NCI-H2171 treated with DMSO at 0.1 percent for 48 hours (cell line): ENCODE measurements at regions not wholly inside any gene's neighbourhood (a gene's known extent, or its start where the extent isn't known, plus 50 kb on each side); places are given as distances from the start of the nearest gene placed in this dataset.
"Not testable (repeated sequence)": the region's sequence is repeated elsewhere in the genome, so short reads cannot be mapped to it uniquely, and the experiment has no call there.

ENCODE experiments used
- DNase-seq: peaks from one replicate; lab custom pipeline; 2025; lab: John Stamatoyannopoulos, UW

DNA sequence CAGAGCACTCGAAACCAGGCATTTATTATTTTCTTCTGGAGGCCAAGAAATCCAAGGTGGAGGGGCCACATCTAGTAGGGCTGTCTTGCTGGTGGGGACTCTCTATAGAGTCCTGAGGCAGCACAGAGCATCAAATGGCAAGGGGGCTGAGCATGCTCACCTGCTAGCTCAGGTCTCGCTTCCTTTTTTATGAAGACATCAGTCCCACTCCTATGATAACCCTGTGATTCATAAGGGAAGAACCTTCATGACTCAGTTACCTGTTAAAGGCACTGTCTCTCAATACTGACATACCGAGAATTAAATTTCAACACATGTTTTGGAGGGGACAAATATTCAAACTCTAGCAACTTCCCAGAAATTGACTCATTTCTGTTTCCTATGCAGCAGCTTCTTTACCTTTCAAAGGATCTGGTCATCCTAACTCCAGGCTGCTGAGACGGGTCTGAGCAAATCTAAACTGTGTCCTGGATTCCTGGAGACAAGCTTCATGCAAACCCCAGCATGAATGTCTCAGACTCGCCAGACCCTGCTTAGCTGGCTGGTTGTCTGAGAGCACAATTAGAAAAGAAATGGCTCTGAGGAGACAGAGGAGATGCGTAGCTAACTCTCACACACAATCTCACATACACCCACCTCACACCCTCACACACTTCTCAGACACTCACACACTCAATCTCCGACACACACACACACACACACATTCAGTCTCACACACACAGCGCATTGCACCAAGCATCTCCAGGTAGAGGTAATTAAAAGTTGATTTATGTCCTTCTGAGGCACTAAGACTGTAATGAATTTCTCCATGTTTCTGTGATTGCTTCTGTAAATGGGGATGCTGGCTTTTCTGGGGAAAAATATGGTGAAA is 280.8 kb downstream of the BCL2L11 start:
- not testable (repeated sequence) for DNase-seq

DNA sequence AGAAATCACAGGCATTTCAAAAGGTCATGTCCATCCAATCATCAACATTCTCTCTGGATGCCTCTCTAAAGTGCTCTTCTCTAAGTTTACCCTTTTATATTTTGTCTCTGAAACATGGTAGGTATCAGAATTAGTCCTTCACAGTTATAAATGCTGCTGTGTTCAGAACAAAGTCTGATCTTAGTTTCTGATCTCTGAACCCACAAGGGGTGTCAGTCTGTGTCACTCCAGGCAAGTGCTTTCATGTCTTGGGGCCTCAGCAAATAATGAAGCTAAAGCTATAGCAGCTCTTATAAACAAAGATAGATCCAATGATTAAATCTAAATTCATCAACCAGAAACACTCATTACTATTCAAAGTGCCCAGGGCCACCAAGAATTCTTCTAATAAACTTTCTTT is 281.7 kb downstream of the BCL2L11 start:
- DNase-seq = not testable (repeated sequence)

DNA sequence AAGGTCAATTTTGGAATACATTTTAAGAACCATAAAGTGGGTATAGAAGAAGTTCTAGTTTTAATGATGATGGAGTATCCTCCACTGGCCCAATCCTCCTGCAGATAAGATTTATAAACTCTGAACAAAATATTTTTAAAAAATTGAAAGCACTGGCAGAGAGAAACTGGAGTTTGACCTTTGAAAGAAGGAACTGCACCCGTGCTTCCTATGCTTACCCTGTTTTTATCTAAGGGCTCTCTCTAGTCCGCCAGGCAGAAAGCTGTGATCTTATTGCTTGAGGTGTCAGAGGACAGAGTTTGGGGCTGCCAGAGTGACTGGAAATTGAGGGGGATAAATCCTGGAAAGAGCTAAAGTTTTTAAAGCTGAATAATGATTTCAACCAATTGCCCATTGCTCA is 282.6 kb downstream of the BCL2L11 start:
- DNase-seq = not testable (repeated sequence)

DNA sequence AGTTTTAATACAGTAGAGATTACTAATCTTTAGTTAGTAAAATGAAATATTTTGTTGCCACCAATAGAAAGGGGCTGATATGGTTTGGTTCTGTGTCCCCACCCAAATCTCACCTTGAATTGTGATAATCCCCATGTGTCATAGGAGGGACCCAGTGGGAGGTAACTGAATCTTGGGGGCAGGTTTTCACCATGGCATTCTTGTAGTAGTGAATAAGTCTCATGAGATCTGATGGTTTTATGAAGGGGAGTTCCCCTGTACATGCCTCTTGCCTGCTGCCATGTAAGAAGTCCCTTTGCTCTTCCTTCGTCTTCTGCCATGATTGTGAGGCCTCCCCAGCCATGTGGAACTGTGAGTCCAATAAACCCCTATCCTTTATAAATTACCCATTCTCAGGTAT is 285.9 kb downstream of the BCL2L11 start:
- DNase-seq = not testable (repeated sequence)

DNA sequence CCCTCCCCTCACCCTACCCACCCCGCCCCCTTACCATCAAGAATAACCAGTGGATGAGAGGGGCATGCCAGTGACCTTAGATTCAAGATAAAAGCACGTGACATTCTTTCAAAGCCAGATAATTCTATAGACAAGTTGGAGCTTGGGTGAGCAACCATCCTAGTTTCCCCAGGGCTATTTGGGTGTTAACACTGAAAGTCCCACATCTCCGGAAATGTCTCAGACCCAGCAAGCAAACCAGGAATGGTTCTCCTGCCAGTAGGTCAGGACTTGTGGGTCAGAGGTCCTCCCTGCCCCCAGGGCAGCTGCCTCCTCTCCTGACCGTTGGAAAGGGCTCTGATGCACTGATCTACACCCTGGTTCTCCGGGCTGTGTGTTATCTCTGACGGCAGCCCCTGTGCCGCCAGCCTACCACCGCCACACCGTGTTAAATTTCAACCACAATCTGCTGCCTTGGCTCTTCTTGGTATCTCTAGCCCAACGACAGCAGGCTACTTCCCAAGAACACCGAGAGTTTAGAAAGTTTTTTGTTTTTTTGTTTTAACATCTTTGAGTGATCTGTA is 287.0 kb downstream of the BCL2L11 start:
- DNase-seq = not testable (repeated sequence)

DNA sequence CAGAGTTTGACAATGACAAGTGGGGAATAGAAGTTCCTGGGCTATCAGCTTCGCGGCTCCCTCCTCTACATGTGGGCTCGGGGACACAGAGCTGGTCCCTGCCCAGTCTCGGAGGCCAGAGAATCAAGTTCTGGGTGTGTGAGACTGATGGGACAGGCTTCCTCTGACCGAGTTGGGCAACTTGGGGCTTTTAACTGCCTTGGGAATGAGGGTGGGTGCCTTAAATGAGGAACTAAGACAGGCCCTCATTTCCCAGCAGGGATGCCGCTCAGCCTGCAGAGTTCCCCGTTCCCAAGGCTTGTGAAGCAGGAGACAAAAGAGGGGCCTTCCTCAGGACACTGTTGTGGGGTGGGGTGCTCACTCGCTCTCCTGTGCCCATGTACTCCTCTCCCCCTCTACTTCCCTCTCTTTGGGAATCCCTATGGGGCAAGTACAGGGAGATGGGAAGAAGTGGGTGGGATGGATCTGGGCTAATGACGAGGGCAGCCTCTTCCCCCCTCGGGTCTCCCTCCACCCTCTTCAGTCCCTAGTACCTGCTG is 290.2 kb downstream of the BCL2L11 start:
- DNase-seq = not testable (repeated sequence)

DNA sequence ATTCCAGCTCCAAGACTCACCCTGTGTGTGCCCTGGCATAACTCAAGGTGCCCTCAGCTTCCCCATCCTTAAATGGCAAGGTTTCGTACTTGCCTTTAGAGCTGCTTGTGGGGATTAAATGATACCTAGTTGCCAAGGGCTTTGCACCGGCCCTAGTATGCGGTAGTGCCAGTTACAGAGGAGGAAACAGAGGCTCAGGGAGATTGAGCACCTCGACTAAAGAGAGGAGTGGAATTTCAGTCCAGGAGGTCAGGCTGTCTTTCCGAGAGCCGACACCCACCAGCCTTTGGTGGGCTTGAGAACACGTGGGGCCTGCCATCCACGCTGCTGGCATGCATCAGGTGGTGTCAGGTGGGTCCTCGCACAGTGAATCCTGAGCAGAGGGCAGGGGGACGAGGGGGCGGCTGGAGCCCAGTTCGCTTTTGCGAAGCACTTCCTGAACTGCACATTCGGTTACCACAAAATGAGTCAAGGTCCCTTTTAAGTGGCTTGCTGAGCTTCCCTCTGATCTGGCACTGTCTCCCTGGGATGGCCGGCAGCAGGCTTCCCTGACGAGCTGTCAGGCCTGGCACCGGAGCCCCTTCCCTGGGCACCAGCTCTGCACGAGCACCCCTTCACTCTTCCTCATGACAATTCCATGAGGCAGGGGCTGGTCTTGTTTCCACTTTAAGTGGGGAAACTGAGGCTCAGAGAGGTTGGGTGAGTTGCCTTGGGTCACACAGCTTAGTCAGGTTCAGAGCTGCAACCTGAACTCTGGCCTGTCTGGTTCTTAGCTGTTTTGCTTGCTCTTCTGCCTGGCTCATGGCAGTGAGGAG is 291.4 kb downstream of the BCL2L11 start:
- not testable (repeated sequence) for DNase-seq

DNA sequence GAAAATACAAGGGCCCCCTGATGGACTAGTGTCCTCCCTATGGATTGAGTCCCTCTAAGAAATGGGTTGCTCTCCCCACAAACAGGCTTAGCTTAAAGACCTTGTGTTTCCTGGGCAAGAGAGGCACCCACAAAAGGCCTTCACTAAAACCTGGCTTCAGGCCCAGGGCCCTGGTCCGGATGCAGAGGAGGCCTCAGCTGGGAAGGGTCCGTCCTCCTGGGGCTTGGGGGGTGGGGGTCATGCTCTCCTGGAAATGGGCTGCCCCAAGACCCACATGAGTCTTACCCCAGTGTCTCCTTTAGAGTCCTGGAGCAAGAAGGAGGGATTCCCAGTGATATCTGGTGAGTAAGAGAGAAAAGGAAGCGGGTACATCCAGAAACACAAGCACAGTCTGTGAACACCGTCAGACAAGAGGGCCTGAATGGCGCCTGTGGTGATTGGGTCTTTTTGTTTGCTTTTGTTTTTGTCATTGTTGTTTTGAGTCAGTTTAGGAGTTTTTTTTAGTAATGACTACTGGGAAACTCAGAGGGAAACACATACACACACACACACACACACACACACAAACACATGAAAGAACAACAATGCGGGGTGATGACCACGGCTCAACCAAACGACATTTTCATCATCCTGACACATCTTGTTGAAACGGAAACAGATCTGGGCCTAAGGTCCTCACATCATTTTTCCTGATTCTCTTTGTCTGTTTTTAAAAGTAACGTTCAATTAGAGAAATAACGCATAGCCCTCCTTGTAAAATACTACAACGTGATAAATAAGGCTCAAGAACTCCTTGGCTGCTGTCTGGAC is 292.3 kb downstream of the BCL2L11 start:
- not testable (repeated sequence) for DNase-seq

DNA sequence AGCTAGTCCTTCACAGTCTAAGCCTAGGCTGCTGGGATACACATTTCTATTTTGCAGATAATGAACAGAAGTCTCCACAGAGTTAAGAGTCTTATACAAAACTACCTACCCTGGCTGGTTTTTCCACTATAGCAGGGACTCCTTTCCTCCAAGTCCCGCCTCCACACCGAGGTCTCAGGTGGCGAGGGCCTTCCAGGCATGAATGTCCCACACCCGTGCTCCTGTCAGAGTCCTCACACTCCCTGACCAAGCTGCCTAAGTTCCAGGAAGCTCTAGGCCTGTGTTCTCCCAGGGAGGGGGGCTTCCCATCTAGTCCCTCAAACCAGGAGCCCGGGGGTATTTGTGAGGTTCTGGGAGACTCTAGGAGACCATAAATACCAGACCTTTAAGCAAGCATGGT is 293.2 kb downstream of the BCL2L11 start:
- DNase-seq = not testable (repeated sequence)

DNA sequence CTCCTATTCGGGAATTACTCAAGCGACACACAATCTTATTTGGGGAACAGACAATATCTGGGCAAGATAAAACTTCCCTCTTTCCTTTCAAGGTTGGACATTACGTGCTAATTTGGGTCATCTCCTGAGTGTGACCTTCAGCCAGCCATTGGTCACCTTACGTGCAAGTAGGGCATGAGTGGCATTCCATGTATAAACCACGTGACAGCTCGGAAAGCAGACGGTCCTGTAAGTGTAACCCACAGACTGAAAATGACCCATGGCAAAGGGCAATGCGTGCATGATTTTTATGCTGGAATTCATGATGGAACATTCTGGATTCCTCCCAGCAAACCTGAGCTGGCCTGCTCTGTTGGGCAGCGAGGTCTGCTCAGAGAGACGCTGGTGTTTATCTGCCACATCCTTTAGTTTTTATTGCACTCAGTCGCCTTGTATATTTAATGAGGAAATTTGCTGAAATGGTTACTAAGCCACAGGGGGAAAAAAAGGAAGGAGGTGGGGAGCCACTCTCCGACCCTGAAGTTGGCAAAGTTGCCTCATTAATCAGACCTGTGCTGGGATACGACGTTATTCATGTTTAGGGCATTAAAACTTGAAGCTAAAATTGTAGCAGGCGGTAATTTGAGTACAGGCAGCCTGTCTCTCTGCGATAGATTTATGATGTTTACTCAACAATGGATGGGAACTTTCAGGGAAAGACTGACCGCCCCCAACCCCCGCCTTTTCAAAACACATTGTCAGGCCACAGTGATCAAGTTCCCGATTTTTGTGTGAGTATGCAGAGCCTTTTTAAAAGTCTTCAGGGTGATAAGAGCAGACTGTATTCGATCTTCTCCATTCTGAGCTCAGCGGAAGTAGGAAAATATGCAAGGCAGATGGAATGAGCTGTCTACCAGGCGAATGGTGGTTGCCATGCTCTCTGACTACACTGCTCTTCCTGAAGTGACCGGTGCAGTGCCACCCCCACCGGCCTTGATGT is 295.3 kb downstream of the BCL2L11 start:
- not testable (repeated sequence) for DNase-seq

DNA sequence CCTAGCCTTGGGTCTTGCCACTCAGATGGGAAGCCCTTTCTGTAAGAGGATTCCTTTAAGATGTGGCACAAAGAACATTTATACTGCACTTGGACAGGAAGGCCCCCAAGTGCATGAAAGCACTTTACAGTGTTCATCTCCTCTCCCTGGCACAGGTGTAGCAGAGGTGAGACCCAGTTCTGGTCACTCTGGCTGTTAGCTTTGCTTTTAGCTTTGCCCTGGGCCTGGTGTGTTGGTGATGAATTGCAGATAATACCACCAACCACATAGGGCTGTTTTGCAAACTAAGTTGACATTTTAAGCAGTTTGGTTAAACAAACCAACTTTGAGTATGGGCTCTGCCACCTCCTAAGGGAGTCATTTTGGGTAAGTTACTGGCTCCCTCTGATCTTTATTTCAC is 296.3 kb downstream of the BCL2L11 start:
- not testable (repeated sequence) for DNase-seq

DNA sequence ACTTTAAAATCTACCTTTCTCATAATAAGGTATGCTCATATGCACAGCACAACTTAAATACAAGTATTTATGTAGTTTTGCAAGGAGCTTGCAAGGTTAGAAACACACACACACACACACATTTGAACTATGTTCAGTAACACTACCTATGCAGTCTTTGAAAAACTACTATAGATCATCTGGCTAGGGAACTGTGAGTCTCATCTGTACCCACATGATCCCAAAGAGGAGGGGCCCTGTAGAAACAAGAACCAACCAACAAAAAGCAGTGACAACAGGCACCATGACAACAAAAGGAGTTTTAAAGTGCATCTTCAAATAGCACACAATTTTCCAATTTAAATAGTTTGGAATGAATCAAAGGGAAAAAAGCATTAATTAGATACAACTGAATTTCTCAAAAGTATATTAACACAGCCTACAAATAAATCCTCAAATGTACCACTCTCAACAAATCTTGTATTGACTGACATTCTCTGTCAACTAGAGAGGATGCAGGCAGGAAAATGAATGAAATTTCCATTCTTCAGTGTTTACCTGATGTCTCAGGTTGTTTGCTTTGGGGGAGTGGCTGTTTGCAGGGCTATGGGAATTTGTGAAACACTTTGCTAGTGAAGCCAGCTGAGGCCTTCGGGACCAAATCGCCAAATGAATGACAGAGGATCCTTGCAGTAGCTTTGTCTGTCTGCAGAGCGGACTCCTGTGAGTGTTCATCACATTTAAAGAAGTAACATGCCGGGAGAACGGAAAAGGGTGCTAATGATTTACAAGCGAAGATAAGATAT is 297.6 kb downstream of the BCL2L11 start:
- DNase-seq = not testable (repeated sequence)

DNA sequence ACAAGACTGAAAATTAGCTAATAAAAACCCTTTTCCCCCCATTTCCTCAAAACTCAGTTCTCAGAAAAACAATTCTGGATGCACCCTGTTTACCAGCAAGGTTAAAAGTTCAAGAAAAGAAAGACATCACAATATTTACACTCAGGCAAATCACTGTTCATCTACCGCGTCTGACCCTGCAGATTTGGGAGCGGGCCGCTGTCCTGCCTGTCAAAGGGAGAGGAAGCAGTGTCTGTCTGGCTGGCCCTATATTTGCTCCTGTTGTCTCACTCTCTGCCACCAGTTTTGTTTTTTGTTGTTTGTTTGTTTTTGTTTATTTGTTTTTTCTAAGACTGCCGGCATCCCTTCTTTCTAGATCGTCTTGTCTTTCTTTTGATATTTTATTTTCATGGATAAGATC is 299.4 kb downstream of the BCL2L11 start:
- DNase-seq = not testable (repeated sequence)

DNA sequence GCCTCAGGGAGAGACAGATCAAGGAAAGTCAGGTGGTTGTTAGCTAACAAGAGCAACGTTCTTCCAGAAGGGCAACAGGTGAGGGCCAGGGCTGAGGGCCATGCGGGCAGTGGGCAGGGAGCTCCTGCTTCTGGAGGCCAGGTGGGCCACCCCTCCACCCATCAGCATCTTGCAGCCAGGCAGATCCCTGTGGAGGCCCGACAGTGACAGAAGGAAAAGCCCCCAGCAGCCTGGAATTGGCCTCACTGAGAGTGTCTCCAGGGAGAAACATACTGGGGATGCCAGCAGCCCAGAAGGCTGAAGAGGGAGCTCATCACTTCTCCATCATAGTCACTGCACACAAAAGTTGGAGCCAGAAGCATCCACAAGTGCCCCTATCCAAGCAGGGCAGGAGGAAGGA is 300.1 kb downstream of the BCL2L11 start:
- not testable (repeated sequence) for DNase-seq

DNA sequence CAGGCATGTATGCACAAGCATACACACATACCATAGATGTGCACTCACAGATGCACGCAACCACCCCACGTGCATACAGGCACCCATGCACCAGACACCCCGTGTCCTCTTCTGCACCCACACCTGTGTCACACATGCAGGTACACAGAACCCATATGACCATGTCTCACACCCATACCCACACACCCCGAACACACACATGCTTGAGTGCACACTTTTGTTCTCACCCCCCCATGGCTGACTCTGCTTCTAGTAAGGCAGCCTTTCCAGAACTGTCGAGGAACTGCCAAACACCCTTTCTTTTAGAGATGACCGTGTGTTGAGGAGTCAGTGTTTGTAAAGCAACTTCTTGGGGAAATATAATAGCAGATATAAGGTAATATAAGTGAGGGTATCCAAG is 301.2 kb downstream of the BCL2L11 start:
- not testable (repeated sequence) for DNase-seq

DNA sequence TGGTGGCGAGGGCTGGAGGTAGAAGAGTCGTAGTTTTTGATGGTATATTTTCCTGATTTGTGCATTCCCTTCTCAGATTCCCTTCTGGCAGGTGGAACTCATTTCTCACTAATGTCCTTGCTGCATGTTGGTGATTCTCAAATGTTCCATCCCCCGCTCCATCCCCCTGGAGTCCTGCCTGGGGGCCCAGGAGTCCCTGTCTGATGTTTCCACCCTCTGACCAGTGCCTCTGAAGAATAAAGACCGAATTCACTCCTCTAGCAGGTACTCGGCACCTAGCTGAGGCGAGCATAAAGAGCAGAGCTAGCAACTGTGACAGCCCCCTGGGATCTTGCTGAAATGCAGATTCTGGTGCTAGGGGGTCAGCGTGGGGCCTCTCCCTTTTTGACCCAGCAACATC is 301.8 kb downstream of the BCL2L11 start:
- not testable (repeated sequence) for DNase-seq

DNA sequence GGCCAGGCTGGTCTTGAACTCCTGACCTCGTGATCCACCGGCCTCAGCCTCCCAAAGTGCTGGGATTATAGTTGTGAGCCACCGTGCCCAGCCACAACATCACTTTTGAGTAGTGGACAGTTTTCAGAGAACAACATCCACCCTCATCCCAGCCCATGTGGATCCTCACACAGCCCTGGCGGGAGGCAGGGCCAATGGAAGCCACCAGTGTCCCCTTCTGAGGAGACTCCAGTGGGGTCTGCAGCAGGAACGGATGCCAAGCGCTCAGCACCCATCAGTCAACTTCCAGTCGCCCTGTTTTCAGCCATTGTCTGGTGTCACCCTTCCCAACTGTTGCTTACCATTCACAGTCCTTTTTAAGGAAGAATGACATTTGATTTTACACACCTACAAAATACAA is 302.5 kb downstream of the BCL2L11 start:
- not testable (repeated sequence) for DNase-seq

DNA sequence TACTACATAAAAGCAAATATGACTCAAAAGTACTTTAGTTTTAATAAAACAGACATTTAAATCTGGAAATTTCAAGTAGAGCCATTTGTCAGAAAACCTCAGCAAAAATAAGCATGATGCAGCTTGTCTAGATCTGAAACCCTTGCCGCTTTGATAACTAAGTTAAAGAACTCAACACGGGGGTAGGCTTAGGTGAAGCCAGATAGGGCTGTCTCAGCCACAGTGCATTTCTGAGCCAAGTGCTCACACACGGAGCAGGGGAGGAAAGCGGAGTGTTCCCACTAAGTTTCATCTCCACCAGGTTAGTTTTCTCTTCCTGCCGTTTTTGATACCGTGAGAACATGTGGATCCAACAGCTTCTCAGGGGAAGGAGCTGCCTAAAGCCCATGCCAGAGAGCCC is 303.5 kb downstream of the BCL2L11 start:
- DNase-seq = not testable (repeated sequence)

DNA sequence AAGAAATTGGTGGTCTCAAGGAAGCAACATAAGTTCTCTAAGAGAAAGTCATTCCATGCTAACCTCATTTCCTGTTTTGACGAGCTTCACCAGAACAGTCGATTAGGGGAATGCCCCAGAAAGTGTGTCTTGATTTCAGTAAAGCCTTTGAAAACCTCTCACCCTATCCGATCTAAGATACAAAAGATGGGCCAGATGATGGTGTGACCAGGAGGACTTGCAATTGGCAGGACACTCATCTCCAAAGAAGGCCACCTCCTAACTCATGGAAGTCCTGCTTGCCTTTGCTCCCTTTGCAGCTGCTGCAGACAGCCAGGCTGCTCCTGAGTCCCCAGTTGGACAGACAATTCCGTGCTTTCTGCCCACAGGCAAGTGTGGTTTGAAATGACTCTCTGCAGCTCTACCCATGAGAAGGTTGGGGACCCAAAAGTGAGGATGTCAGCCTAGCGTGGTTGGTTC is 304.2 kb downstream of the BCL2L11 start:
- DNase-seq = not testable (repeated sequence)
